HCT116 (cell line): ENCODE measurements at regions not wholly inside any gene's neighbourhood (a gene's known extent, or its start where the extent isn't known, plus 50 kb on each side); places are given as distances from the start of the nearest gene placed in this dataset.

Experiments used
- ATAC-seq: fragments of 200-7000 bp; cut with Tn5 transposase; 2 replicates; pipeline ENCODE4 v1.9.1; 2020; ENCODE audit warnings: mild to moderate bottlenecking, moderate library complexity
- BruUV-seq: library from RNA; stranded (reverse); fragments of 400-500 nt; replicated peaks from 2 replicates; lab custom pipeline; 2021; lab: Mats Ljungman, UMichigan
- CTCF ChIA-PET: fragments of 300-600 bp; sonication (Branson Sonifier 250); formaldehyde crosslinking; loops from one replicate; lab custom pipeline; 2021; ENCODE audit warnings: antibody characterized with exemption; lab: Charles Lee
- POLR2A ChIA-PET: fragments of 300-600, 350-600 bp; sonication (Branson Sonifier 250); formaldehyde crosslinking; loops from one replicate; lab custom pipeline; 2021; ENCODE audit warnings: antibody characterized with exemption; lab: Charles Lee
- RAD21 ChIA-PET, 2 experiments: fragments of 300-600 bp; sonication (Branson Sonifier 250); formaldehyde crosslinking; loops; one replicate each; lab custom pipeline; 2023; ENCODE audit warnings: low total read pairs in 2 of 2; ENCODE audit not compliant: uncharacterized antibody in 2 of 2, unreplicated experiment in 2 of 2, low non-redundant PET in 1 of 2; lab: Charles Lee
- DNase-seq: peaks from one replicate; pipeline ENCODE4 v3.0.0-alpha.2; 2010; ENCODE audit warnings: low read depth, low spot score
- H2AFZ ChIP-seq: fragments of 200-600 bp; shearing (Covaris generic), sonication (generic); 2 replicates; pipeline ENCODE4 v1.6.1; 2017; ENCODE audit warnings: low read depth, mixed run types, mixed read lengths, antibody characterized with exemption, low read length; ENCODE audit not compliant: poor library complexity, severe bottlenecking
- H3K27ac ChIP-seq: 2 replicates; pipeline ENCODE4 v1.5.1; 2012; ENCODE audit warnings: low read depth, low read length
- H3K27me3 ChIP-seq: fragments of 200-600 bp; sonication (generic); 2 replicates; pipeline ENCODE4 v1.6.1; 2016; ENCODE audit warnings: mixed run types, low read length, mixed read lengths; ENCODE audit not compliant: insufficient read depth
- H3K36me3 ChIP-seq, 2 experiments: fragments of 200-500 bp in 1 of 2; fragments of 200-600 bp in 1 of 2; sonication (Bioruptor generic) in 1 of 2; sonication (generic) in 1 of 2; 2 replicates each; pipeline versions ENCODE4 v1.5.1 to v1.6.1; 2014 to 2016; ENCODE audit warnings: low read length in 2 of 2, inconsistent platforms in 1 of 2, mixed read lengths in 1 of 2, mixed run types in 1 of 2; ENCODE audit not compliant: insufficient read depth in 2 of 2, control insufficient read depth in 1 of 2
- H3K4me1 ChIP-seq, 2 experiments: fragments of 200-600 bp in 1 of 2; sonication (generic) in 1 of 2; 2 replicates each; pipeline versions ENCODE4 v1.5.1 to v1.6.1; 2012 to 2017; ENCODE audit warnings: low read length in 2 of 2, inconsistent platforms in 1 of 2, mild to moderate bottlenecking in 1 of 2, mixed read lengths in 1 of 2, mixed run types in 1 of 2, moderate library complexity in 1 of 2; ENCODE audit not compliant: insufficient read depth in 2 of 2, control insufficient read depth in 1 of 2
- H3K4me2 ChIP-seq: fragments of 200-600 bp; sonication (generic); 2 replicates; pipeline ENCODE4 v1.6.1; 2017; ENCODE audit warnings: mixed run types, low read length, mixed read lengths
- H3K4me3 ChIP-seq, 2 experiments: fragments of 200-600 bp in 1 of 2; sonication (generic) in 1 of 2; replicated peaks in 1 of 2; 2 replicates each; pipeline ENCODE4 v1.5.1; 2011 to 2016; ENCODE audit warnings: low read length in 2 of 2, control low read depth in 1 of 2, low read depth in 1 of 2, mild to moderate bottlenecking in 1 of 2, mixed read lengths in 1 of 2, mixed run types in 1 of 2
- H3K79me2 ChIP-seq: fragments of 200-600 bp; sonication (generic); 2 replicates; pipeline ENCODE4 v1.6.1; 2017; ENCODE audit warnings: mild to moderate bottlenecking, mixed run types, low read length, moderate library complexity, mixed read lengths; ENCODE audit not compliant: insufficient read depth
- H3K9ac ChIP-seq: fragments of 200-600 bp; sonication (generic); 2 replicates; pipeline ENCODE4 v1.6.1; 2016; ENCODE audit warnings: low read length, mixed read lengths
- H3K9me2 ChIP-seq: fragments of 200-600 bp; sonication (generic), shearing (Covaris generic); 2 replicates; pipeline ENCODE4 v1.6.1; 2017; ENCODE audit warnings: mixed run types, mild to moderate bottlenecking, moderate library complexity; ENCODE audit not compliant: insufficient read depth
- H3K9me3 ChIP-seq, 2 experiments: fragments of 200-500 bp in 1 of 2; fragments of 200-600 bp in 1 of 2; sonication (Bioruptor generic) in 1 of 2; sonication (generic) in 1 of 2; 2 replicates each; pipeline ENCODE4 v1.6.1; 2014 to 2017; ENCODE audit warnings: low read length in 2 of 2, mixed read lengths in 2 of 2, inconsistent platforms in 1 of 2, low read depth in 1 of 2, mild to moderate bottlenecking in 1 of 2, mixed run types in 1 of 2, moderate library complexity in 1 of 2; ENCODE audit not compliant: control insufficient read depth in 1 of 2, insufficient read depth in 1 of 2
- H4K20me1 ChIP-seq: fragments of 200-600 bp; sonication (generic), shearing (Covaris generic); 2 replicates; pipeline ENCODE4 v1.6.1; 2017; ENCODE audit warnings: mixed run types, mild to moderate bottlenecking, moderate library complexity; ENCODE audit not compliant: insufficient read depth
- CBX3 ChIP-seq: IDR thresholded peaks from 2 replicates; pipeline ENCODE4 v1.6.1; 2012; ENCODE audit warnings: low read depth
- CEBPB ChIP-seq: IDR thresholded peaks from 2 replicates; pipeline ENCODE4 v1.6.1; 2012; ENCODE audit warnings: low read depth
- EZH2 ChIP-seq: fragments of 200-600 bp; sonication (generic); IDR thresholded peaks from 2 replicates; pipeline ENCODE4 v1.6.1; 2017; ENCODE audit warnings: antibody characterized with exemption, mixed run types
- EZH2phosphoT487 ChIP-seq: fragments of 200-600 bp; IDR thresholded peaks from 2 replicates; pipeline ENCODE4 v1.6.1; 2018; ENCODE audit warnings: antibody characterized with exemption, borderline replicate concordance
- FOSL1 ChIP-seq: IDR thresholded peaks from 2 replicates; pipeline ENCODE4 v1.6.1; 2012; ENCODE audit warnings: low read depth
- JUND ChIP-seq: IDR thresholded peaks from 2 replicates; pipeline ENCODE4 v1.6.1; 2012
- POLR2A ChIP-seq: IDR thresholded peaks from 2 replicates; pipeline ENCODE4 v1.7.0; 2011; ENCODE audit warnings: borderline replicate concordance; ENCODE audit not compliant: insufficient read depth, insufficient read length; ENCODE audit errors: extremely low read depth
- RAD21 ChIP-seq: IDR thresholded peaks from 2 replicates; pipeline ENCODE4 v1.6.1; 2012; ENCODE audit warnings: low read depth, mild to moderate bottlenecking
- SIN3A ChIP-seq: IDR thresholded peaks from 2 replicates; pipeline ENCODE4 v1.6.1; 2012; ENCODE audit warnings: low read depth
- SP1 ChIP-seq: IDR thresholded peaks from 2 replicates; pipeline ENCODE4 v1.6.1; 2012; ENCODE audit warnings: low read depth
- SRF ChIP-seq: IDR thresholded peaks from 2 replicates; pipeline ENCODE4 v1.6.1; 2012; ENCODE audit warnings: low read depth
- TCF7L2 ChIP-seq: IDR thresholded peaks from 2 replicates; pipeline ENCODE4 v1.7.0; 2011; ENCODE audit warnings: borderline replicate concordance, inconsistent platforms; ENCODE audit not compliant: insufficient read depth, insufficient read length; ENCODE audit errors: extremely low read depth
- YY1 ChIP-seq: IDR thresholded peaks from 2 replicates; pipeline ENCODE4 v1.6.1; 2011; ENCODE audit warnings: low read length, low read depth, moderate library complexity, mild to moderate bottlenecking; ENCODE audit not compliant: insufficient replicate concordance; ENCODE audit errors: extremely low read depth
- ZFX ChIP-seq: fragments of 450-650 bp; IDR thresholded peaks from 2 replicates; pipeline ENCODE4 v1.6.1; 2017
- ZNF274 ChIP-seq: fragments of 200-500 bp; sonication (Bioruptor generic); IDR thresholded peaks from 2 replicates; pipeline ENCODE4 v1.6.1; 2014; ENCODE audit warnings: mild to moderate bottlenecking, low read depth, low read length, inconsistent platforms
- intact Hi-C: fragments of 100-400 bp; cut with micrococcal nuclease; formaldehyde crosslinking; loops from 2 replicates; pipeline ENCODE4 v1.10.0; 2022
- TF ChIP-seq, protein P1 (sequence below), 3 experiments: fragments of 200-600 bp in 1 of 3; sonication (generic) in 1 of 3; IDR thresholded peaks in 2 of 3; conservative IDR thresholded peaks in 1 of 3; 2 replicates each; pipeline ENCODE4 v1.5.1; 2012 to 2017; ENCODE audit warnings: low read depth in 2 of 3, low read length in 2 of 3, antibody characterized with exemption in 1 of 3, borderline replicate concordance in 1 of 3, control low read depth in 1 of 3, mild to moderate bottlenecking in 1 of 3, mixed read lengths in 1 of 3, mixed run types in 1 of 3, moderate library complexity in 1 of 3; ENCODE audit not compliant: insufficient read depth in 1 of 3
- TF ChIP-seq, protein P2 (sequence below): IDR thresholded peaks from 2 replicates; pipeline ENCODE4 v1.6.1; 2012
- TF ChIP-seq, protein P3 (sequence below): IDR thresholded peaks from 2 replicates; pipeline ENCODE4 v1.6.1; 2012
- TF ChIP-seq, protein P4 (sequence below): IDR thresholded peaks from 2 replicates; pipeline ENCODE4 v1.6.1; 2011; ENCODE audit warnings: mild to moderate bottlenecking, low read length, moderate library complexity; ENCODE audit not compliant: insufficient replicate concordance; ENCODE audit errors: extremely low read depth

GRCh38 chr5:63127054-63127453, 548.4 kb downstream of the LRRC70 start (continued):
- TF ChIP-seq CEBPB (no peak), POLR2A (no peak), ZFX (no peak), EZH2phosphoT487 (no peak), JUND (no peak), RAD21 (no peak)
- TF ChIP-seq, protein P1, sequence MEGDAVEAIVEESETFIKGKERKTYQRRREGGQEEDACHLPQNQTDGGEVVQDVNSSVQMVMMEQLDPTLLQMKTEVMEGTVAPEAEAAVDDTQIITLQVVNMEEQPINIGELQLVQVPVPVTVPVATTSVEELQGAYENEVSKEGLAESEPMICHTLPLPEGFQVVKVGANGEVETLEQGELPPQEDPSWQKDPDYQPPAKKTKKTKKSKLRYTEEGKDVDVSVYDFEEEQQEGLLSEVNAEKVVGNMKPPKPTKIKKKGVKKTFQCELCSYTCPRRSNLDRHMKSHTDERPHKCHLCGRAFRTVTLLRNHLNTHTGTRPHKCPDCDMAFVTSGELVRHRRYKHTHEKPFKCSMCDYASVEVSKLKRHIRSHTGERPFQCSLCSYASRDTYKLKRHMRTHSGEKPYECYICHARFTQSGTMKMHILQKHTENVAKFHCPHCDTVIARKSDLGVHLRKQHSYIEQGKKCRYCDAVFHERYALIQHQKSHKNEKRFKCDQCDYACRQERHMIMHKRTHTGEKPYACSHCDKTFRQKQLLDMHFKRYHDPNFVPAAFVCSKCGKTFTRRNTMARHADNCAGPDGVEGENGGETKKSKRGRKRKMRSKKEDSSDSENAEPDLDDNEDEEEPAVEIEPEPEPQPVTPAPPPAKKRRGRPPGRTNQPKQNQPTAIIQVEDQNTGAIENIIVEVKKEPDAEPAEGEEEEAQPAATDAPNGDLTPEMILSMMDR (IDR thresholded peaks at IDR 0.05 in 2 of 3, conservative IDR thresholded peaks at IDR 0.05 in 1 of 3; ENCODE audit: borderline replicate concordance in 1 of 3, insufficient read depth in 1 of 3, low read depth in 2 of 3, low read length in 2 of 3), result no peak

DNA sequence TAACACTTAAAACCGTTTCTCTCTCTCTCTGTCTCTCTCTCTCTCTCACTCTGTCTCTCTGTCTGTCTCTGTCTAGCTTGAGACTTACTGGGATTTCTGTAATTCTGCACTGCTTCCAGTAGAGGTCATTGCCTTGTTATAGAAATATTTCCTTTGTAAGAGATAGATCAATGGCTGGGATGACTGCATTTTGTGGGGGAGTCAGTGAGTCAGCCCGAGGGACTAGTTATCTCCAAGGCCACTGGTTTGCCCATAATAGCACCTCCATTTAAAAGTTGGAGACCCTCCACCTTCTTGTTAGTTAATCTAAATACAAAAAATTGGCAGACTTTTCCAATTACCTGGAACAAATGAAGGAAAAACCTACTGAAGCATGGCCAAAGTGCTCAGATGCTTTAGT, 547.2 kb downstream of the LRRC70 start:
- ChIA-PET RAD21 (no interaction called here), POLR2A (no interaction called here)
- H3K27ac ChIP-seq, result no peak overlapping the region
- H4K20me1 ChIP-seq, result no peaks in the 10 kb centered on the region
- H3K79me2 ChIP-seq, result no peaks in the 10 kb centered on the region
- no peak for TF ChIP-seq ZNF274
- TF ChIP-seq, protein P1 (IDR thresholded peaks at IDR 0.05 in 2 of 3, conservative IDR thresholded peaks at IDR 0.05 in 1 of 3; ENCODE audit: borderline replicate concordance in 1 of 3, insufficient read depth in 1 of 3, low read depth in 2 of 3, low read length in 2 of 3), result peak in 2 of 3 experiments; percentile 18; a peak in 2 of 6 replicates
- TF ChIP-seq, protein P2, sequence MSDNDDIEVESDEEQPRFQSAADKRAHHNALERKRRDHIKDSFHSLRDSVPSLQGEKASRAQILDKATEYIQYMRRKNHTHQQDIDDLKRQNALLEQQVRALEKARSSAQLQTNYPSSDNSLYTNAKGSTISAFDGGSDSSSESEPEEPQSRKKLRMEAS, result no peak
- TF ChIP-seq, protein P3, sequence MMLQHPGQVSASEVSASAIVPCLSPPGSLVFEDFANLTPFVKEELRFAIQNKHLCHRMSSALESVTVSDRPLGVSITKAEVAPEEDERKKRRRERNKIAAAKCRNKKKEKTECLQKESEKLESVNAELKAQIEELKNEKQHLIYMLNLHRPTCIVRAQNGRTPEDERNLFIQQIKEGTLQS, result no peak
- no peak for TF ChIP-seq SIN3A
- TF ChIP-seq, protein P4, sequence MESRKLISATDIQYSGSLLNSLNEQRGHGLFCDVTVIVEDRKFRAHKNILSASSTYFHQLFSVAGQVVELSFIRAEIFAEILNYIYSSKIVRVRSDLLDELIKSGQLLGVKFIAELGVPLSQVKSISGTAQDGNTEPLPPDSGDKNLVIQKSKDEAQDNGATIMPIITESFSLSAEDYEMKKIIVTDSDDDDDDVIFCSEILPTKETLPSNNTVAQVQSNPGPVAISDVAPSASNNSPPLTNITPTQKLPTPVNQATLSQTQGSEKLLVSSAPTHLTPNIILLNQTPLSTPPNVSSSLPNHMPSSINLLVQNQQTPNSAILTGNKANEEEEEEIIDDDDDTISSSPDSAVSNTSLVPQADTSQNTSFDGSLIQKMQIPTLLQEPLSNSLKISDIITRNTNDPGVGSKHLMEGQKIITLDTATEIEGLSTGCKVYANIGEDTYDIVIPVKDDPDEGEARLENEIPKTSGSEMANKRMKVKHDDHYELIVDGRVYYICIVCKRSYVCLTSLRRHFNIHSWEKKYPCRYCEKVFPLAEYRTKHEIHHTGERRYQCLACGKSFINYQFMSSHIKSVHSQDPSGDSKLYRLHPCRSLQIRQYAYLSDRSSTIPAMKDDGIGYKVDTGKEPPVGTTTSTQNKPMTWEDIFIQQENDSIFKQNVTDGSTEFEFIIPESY, result no peak
- no peak for TF ChIP-seq EZH2
- no peak for TF ChIP-seq JUND
- no peak for TF ChIP-seq TCF7L2
- no peak for TF ChIP-seq CBX3
- no peak for TF ChIP-seq SP1
- TF ChIP-seq SRF, result no peak
- 0 out of 2 replicates have a peak, but pooled peaks have one; percentile 12 for TF ChIP-seq RAD21
- no peak for TF ChIP-seq ZFX
- no peak for TF ChIP-seq POLR2A
- no peak for TF ChIP-seq FOSL1
- TF ChIP-seq YY1, result no peak
- TF ChIP-seq, all 23 proteins: peak for 2
- no TSS peak for BruUV-seq
- H3K9me2 ChIP-seq, result no peaks in the 10 kb centered on the region
- DNase-seq (no peak), ATAC-seq (peak; percentile 46; the same call in 1 of the 2 replicates)
- CTCF ChIA-PET, result interaction anchor here (1.2 kb wide), 1 partner anchor 19 kb away, joined by 4 read pairs; no protein-coding TSS in a partner anchor
- H3K4me2 ChIP-seq, result no peak overlapping the region
- no peak overlapping the region for H3K9ac ChIP-seq
- H3K27me3 ChIP-seq, result no peaks in the 10 kb centered on the region
- no peaks in the 10 kb centered on the region for H3K4me1 ChIP-seq
- H3K9me3 ChIP-seq, result no peaks in the 10 kb centered on the region; a peak in 1 of 4 replicates
- intact Hi-C loops, result no loop called here
- H3K36me3 ChIP-seq, result no peaks in the 10 kb centered on the region
- no peak overlapping the region for H2AFZ ChIP-seq
- H3K4me3 ChIP-seq, result no peak overlapping the region
